Endothelial cell (in vitro differentiated cells): ENCODE measurements at regions not wholly inside any gene's neighbourhood (a gene's known extent, or its start where the extent isn't known, plus 50 kb on each side); places are given as distances from the start of the nearest gene placed in this dataset.

Source experiments
- DNase-seq: peaks from one replicate; pipeline ENCODE4 v3.0.0; 2021; ENCODE audit warnings: low spot score
- H3K27ac Mint-ChIP-seq: one replicate; pipeline ENCODE4 v1.8.0; 2021; ENCODE audit warnings: mixed read lengths, inconsistent platforms; ENCODE audit not compliant: unreplicated experiment
- H3K27me3 Mint-ChIP-seq: one replicate; pipeline ENCODE4 v1.8.0; 2021; ENCODE audit warnings: mild to moderate bottlenecking, moderate library complexity, mixed read lengths, inconsistent platforms; ENCODE audit not compliant: unreplicated experiment
- H3K36me3 Mint-ChIP-seq: one replicate; pipeline ENCODE4 v1.8.0; 2021; ENCODE audit warnings: mild to moderate bottlenecking, low read depth, mixed read lengths, inconsistent platforms; ENCODE audit not compliant: unreplicated experiment
- H3K4me1 Mint-ChIP-seq: one replicate; pipeline ENCODE4 v1.8.0; 2021; ENCODE audit warnings: mild to moderate bottlenecking, mixed read lengths, inconsistent platforms; ENCODE audit not compliant: unreplicated experiment
- H3K4me3 Mint-ChIP-seq: one replicate; pipeline ENCODE4 v1.8.0; 2021; ENCODE audit warnings: mild to moderate bottlenecking, mixed read lengths, inconsistent platforms; ENCODE audit not compliant: unreplicated experiment
- H3K9me3 Mint-ChIP-seq: one replicate; pipeline ENCODE4 v1.8.0; 2021; ENCODE audit warnings: mixed read lengths, inconsistent platforms; ENCODE audit not compliant: unreplicated experiment
- TF ChIP-seq, protein P1 (sequence below): fragments of 200-600 bp; sonication (generic); IDR thresholded peaks from one replicate; pipeline ENCODE4 v1.5.0; 2021; ENCODE audit warnings: antibody characterized with exemption; ENCODE audit not compliant: unreplicated experiment

DNA sequence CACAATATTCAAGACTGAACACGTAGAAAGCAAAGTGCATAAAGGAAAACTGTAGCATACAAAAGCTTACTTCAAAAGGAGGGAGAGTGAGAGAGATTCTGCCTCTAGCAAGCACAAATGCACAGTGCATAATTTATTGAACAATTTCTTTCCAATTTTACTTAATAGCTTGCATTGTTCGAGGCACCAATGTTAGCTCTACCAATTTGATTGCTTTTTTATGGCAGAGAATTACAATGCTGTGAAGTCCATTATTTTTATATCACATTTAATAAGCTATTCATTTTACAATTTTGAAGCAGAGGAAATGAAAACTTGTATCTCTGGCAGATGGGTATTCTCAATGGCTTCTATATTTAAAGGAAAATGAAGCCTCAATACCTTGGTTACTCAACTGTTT lies 331.7 kb downstream of the GPM6A start:
- Mint-ChIP-seq H3K36me3 (no peaks in the 10 kb centered on the region), H3K27ac (no peak overlapping the region), H3K27me3 (no peaks in the 10 kb centered on the region)

DNA sequence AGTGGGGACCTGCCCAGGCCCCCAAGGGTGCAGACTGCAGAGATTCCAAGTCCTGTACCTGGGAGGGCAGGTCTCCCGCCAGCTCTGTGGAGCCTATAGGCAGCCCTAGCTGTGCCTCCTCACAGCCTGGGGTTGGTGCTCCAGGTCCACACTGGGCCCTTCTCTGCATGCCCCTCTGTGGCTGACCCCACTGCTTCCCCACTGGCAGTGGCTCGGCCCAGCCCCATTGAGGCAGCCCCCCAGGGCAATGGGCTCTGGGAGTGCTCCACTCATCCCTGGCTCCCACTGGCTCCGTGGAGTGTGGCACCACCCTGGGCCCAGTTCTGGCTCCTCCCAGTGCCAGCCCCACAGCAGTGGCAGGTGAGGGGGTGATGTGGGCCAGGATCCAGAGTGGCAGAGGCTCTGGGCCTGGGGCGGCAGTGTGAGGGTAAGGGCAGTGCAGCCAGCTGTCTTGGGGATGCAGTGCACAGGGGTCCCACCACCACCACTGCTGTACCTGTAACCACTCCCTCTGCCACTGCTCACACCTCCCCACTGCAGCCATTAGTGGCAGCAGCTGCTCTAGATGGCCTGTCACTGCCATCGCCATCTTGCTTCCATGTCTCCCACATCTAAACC lies 312.2 kb downstream of the GPM6A start:
- TF ChIP-seq, protein P1, sequence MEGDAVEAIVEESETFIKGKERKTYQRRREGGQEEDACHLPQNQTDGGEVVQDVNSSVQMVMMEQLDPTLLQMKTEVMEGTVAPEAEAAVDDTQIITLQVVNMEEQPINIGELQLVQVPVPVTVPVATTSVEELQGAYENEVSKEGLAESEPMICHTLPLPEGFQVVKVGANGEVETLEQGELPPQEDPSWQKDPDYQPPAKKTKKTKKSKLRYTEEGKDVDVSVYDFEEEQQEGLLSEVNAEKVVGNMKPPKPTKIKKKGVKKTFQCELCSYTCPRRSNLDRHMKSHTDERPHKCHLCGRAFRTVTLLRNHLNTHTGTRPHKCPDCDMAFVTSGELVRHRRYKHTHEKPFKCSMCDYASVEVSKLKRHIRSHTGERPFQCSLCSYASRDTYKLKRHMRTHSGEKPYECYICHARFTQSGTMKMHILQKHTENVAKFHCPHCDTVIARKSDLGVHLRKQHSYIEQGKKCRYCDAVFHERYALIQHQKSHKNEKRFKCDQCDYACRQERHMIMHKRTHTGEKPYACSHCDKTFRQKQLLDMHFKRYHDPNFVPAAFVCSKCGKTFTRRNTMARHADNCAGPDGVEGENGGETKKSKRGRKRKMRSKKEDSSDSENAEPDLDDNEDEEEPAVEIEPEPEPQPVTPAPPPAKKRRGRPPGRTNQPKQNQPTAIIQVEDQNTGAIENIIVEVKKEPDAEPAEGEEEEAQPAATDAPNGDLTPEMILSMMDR = no peak
- no peak for DNase-seq
- peaks cover 4% of the 10 kb centered on the region for H3K36me3 Mint-ChIP-seq
- peak overlapping the region; percentile 19 for H3K27ac Mint-ChIP-seq
- H3K27me3 Mint-ChIP-seq = peaks cover 3% of the 10 kb centered on the region
- H3K9me3 Mint-ChIP-seq = peaks cover 5% of the 10 kb centered on the region
- H3K4me1 Mint-ChIP-seq = no peaks in the 10 kb centered on the region
- H3K4me3 Mint-ChIP-seq = no peak overlapping the region

More for the DNA sequence above, 331.7 kb downstream of the GPM6A start:
- Mint-ChIP-seq H3K9me3 (no peaks in the 10 kb centered on the region), H3K4me3 (no peak overlapping the region), H3K4me1 (no peaks in the 10 kb centered on the region)
- TF ChIP-seq, protein P1 = no peak
- DNase-seq = no peak

DNA sequence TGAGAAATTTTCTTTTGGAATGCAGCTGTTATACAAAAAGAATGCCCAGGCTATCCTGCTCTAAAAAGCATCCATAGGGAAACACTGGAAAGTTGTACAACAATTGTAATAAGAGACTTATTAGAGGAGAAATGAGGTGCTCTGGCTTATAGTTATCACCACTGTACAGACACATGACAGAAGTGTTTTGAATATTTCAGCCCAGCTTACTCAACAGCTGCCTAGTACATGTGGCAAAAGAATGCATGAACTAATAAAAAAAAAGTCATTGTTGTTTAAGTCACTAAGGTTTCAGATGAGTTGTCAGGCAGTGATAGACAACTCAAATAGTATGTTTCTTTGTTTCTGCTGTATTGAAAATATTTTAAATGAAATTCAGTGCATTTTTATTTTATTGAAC lies 307.7 kb downstream of the GPM6A start:
- H3K27ac Mint-ChIP-seq = no peak overlapping the region
- peaks cover 4% of the 10 kb centered on the region for H3K36me3 Mint-ChIP-seq
- H3K4me3 Mint-ChIP-seq = no peak overlapping the region
- DNase-seq = no peak
- TF ChIP-seq, protein P1 = no peak
- H3K9me3 Mint-ChIP-seq = peaks cover 5% of the 10 kb centered on the region
- H3K27me3 Mint-ChIP-seq = peaks cover 3% of the 10 kb centered on the region
- no peaks in the 10 kb centered on the region for H3K4me1 Mint-ChIP-seq

DNA sequence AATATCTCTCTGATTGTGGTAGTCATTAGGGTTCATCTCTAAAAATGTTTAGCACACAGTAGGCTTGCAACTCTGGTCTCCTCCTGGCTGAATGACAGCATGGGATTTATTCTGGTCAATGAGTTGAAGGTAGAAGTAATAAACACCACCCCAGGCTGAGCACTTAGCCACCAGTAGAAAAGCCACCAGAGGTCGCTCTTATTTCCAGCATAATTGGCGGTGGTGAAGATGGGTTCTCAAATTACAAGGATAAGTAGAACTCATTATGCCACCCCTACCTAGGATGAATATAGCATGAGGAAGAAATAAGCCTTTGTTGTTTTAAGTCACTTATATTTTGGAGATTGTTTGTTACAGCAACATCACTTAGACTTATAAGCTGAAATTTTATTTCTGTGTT lies 302.7 kb downstream of the GPM6A start:
- TF ChIP-seq, protein P1 = no peak
- no peaks in the 10 kb centered on the region for H3K27me3 Mint-ChIP-seq
- no peak overlapping the region for H3K4me3 Mint-ChIP-seq
- no peaks in the 10 kb centered on the region for H3K4me1 Mint-ChIP-seq
- peak; percentile 11 for DNase-seq
- H3K9me3 Mint-ChIP-seq = no peaks in the 10 kb centered on the region
- no peak overlapping the region for H3K27ac Mint-ChIP-seq
- H3K36me3 Mint-ChIP-seq = no peaks in the 10 kb centered on the region

DNA sequence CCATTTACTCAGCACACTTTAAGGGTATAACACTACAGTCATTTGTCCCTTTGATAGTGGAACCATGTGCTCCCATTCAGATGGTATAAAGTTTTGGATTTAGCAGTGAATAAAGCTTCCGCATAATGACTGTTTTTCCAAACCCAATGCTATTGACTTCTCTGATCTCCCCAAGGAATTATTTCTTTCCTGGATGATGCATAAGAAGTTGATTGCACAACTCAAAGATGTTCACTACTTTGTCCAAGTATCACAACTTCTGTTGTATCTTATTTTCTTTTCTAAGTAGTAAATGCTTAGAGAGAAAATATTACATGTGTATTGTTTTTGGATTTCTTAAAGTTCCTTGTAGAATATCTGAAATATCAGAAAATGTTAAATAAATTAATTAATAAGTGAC lies 300.2 kb downstream of the GPM6A start:
- TF ChIP-seq, protein P1 = no peak
- Mint-ChIP-seq H3K27me3 (no peaks in the 10 kb centered on the region), H3K36me3 (no peaks in the 10 kb centered on the region), H3K27ac (no peak overlapping the region), H3K9me3 (no peaks in the 10 kb centered on the region), H3K4me3 (no peak overlapping the region), H3K4me1 (no peaks in the 10 kb centered on the region)
- DNase-seq = no peak
